Neural cell (in vitro differentiated cells): ENCODE measurements at regions not wholly inside any gene's neighbourhood (a gene's known extent, or its start where the extent isn't known, plus 50 kb on each side); places are given as distances from the start of the nearest gene placed in this dataset.

Source experiments
- CTCF ChIP-seq: fragments of 450-650 bp; IDR thresholded peaks from 2 replicates; pipeline ENCODE4 v1.5.1; 2014; ENCODE audit warnings: antibody characterized with exemption, mild to moderate bottlenecking, moderate library complexity; ENCODE audit not compliant: poor library complexity, severe bottlenecking
- POLR2AphosphoS5 ChIP-seq: IDR thresholded peaks from 2 replicates; pipeline ENCODE4 v1.6.1; 2012
- RAD21 ChIP-seq: fragments of 450-650 bp; conservative IDR thresholded peaks from 2 replicates; pipeline ENCODE4 v1.6.1; 2014; ENCODE audit warnings: antibody characterized with exemption, mild to moderate bottlenecking, moderate library complexity
- REST ChIP-seq: IDR thresholded peaks from 2 replicates; pipeline ENCODE4 v1.6.1; 2012; ENCODE audit warnings: borderline replicate concordance

- TF ChIP-seq POLR2AphosphoS5 = no peak
- TF ChIP-seq REST = no peak
- TF ChIP-seq CTCF = no peak
- no peak for TF ChIP-seq RAD21
Measured at GRCh38 chr18:61187971-61188370, 145.3 kb upstream of the CDH20 start.
